ENCODE measurements at regions not wholly inside any gene's neighbourhood (a gene's known extent, or its start where the extent isn't known, plus 50 kb on each side); places are given as distances from the start of the nearest gene placed in this dataset.
A peak's percentile ranks its signal among the peaks of the same experiment; 100 is the strongest.
"Not testable (repeated sequence)": the region's sequence is repeated elsewhere in the genome, so short reads cannot be mapped to it uniquely, and the experiment has no call there.

- no peak for DNase-seq
Observed at GRCh38 chr10:111267673-111268072, 190.8 kb downstream of the ADRA2A start.

GRCh38 chr10:111273235-111273634 is 196.4 kb downstream of the ADRA2A start:
- no peak for DNase-seq

GRCh38 chr10:111273635-111274034 is 196.8 kb downstream of the ADRA2A start:
- no peak for DNase-seq

GRCh38 chr10:111275091-111275490 is 198.3 kb downstream of the ADRA2A start:
- DNase-seq, result no peak

GRCh38 chr10:111277661-111278060 is 200.8 kb downstream of the ADRA2A start:
- DNase-seq, result no peak

- no peak for DNase-seq
Observed at GRCh38 chr10:111278266-111278665, 201.4 kb downstream of the ADRA2A start.

- DNase-seq, result peak; percentile 5
Observed at GRCh38 chr10:111281516-111281915, 204.7 kb downstream of the ADRA2A start.

GRCh38 chr10:111289461-111289860 is 212.6 kb downstream of the ADRA2A start:
- no peak for DNase-seq

GRCh38 chr10:111290649-111291048 is 213.8 kb downstream of the ADRA2A start:
- no peak for DNase-seq

- peak; percentile 14 for DNase-seq
Observed at GRCh38 chr10:111295788-111296187, 219.0 kb downstream of the ADRA2A start.

GRCh38 chr10:111297351-111297848 is 220.6 kb downstream of the ADRA2A start:
- DNase-seq, result peak; percentile 79

- DNase-seq, result peak; percentile 15
Observed at GRCh38 chr10:111298031-111298430, 221.2 kb downstream of the ADRA2A start.

GRCh38 chr10:111299037-111299436 is 222.2 kb downstream of the ADRA2A start:
- DNase-seq, result no peak

GRCh38 chr10:111303887-111304286 is 227.1 kb downstream of the ADRA2A start:
- no peak for DNase-seq

- no peak for DNase-seq
Observed at GRCh38 chr10:111316722-111317212, 239.9 kb downstream of the ADRA2A start.

GRCh38 chr10:111319866-111320265 is 243.0 kb downstream of the ADRA2A start:
- DNase-seq, result peak; percentile 22

- peak; percentile 17 for DNase-seq
Observed at GRCh38 chr10:111323389-111323966, 246.6 kb downstream of the ADRA2A start.

- not testable (repeated sequence) for DNase-seq
Observed at GRCh38 chr10:111332174-111332573, 255.3 kb downstream of the ADRA2A start.

GRCh38 chr10:111335826-111336225 is 259.0 kb downstream of the ADRA2A start:
- DNase-seq, result no peak

GRCh38 chr10:111338035-111338434 is 261.2 kb downstream of the ADRA2A start:
- DNase-seq, result no peak

- no peak for DNase-seq
Observed at GRCh38 chr10:111338805-111339204, 262.0 kb downstream of the ADRA2A start.

- DNase-seq, result no peak
Observed at GRCh38 chr10:111344804-111345203, 268.0 kb downstream of the ADRA2A start.

- no peak for DNase-seq
Observed at GRCh38 chr10:111347386-111348013, 270.7 kb downstream of the ADRA2A start.

- DNase-seq, result no peak
Observed at GRCh38 chr10:111348076-111348475, 271.2 kb downstream of the ADRA2A start.
